MM.1S (cell line): ENCODE measurements at regions not wholly inside any gene's neighbourhood (a gene's known extent, or its start where the extent isn't known, plus 50 kb on each side); places are given as distances from the start of the nearest gene placed in this dataset.
"Not testable (repeated sequence)": the region's sequence is repeated elsewhere in the genome, so short reads cannot be mapped to it uniquely, and the experiment has no call there.

Experiments used
- CTCF ChIP-seq: fragments of 300-600 bp; sonication (generic); IDR thresholded peaks from 2 replicates; pipeline ENCODE4 v1.5.1; 2016; ENCODE audit warnings: antibody characterized with exemption, low read length, mixed read lengths
- EZH2 ChIP-seq: fragments of 300-600 bp; sonication (generic); optimal IDR thresholded peaks from 2 replicates; pipeline ENCODE3; 2017; ENCODE audit warnings: low read depth, mild to moderate bottlenecking, antibody characterized with exemption, low read length, mixed read lengths
- EZH2phosphoT487 ChIP-seq: fragments of 300-600 bp; sonication (generic); IDR thresholded peaks from 2 replicates; pipeline ENCODE4 v1.6.1; 2018; ENCODE audit warnings: antibody characterized with exemption, low read length

DNA sequence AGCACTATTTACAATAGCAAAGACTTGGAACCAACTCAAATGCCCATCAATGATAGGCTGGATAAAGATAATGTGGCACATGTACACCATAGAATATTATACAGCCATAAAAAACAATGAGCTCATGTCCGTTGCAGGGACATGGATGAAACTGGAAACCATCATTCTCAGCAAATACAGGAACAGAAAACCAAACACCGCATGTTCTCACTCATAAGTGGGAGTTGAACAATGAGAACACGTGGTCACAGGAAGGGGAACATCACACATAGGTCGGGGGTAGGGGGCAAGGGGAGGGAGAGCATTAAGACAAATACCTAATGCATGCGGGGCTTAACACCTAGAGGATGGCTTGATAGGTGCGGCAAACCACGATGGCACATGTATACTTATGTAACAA lies 56.0 kb upstream of the XPO1 start:
- not testable (repeated sequence) for TF ChIP-seq CTCF, EZH2phosphoT487, EZH2
